Medulla oblongata (tissue), 1 donor: ENCODE measurements at regions not wholly inside any gene's neighbourhood (a gene's known extent, or its start where the extent isn't known, plus 50 kb on each side); places are given as distances from the start of the nearest gene placed in this dataset.
"Not testable (repeated sequence)": the region's sequence is repeated elsewhere in the genome, so short reads cannot be mapped to it uniquely, and the experiment has no call there.

Experiments used
- DNase-seq: peaks from one replicate; pipeline ENCODE4 v3.0.0-alpha.2; 2015; ENCODE audit errors: extremely low spot score

DNA sequence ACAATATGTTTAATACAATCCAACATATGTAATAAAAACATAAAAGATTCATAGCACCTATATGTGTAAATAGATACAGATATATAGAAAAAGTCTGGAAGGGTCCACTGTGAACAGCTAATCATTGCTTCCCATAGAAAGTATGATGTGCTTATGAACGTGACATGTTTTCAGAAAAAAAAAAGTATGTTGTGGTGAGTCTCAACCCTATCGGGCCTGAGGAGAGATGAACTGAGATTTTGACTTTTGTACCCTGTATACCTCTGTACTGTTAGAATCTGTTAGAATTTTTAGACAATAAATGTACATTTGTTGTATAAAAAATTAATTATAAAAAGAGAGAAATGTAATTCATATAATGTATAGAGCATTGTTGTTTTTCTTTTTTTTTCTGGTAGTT lies 56.3 kb upstream of the DHRS4 start:
- not testable (repeated sequence) for DNase-seq

DNA sequence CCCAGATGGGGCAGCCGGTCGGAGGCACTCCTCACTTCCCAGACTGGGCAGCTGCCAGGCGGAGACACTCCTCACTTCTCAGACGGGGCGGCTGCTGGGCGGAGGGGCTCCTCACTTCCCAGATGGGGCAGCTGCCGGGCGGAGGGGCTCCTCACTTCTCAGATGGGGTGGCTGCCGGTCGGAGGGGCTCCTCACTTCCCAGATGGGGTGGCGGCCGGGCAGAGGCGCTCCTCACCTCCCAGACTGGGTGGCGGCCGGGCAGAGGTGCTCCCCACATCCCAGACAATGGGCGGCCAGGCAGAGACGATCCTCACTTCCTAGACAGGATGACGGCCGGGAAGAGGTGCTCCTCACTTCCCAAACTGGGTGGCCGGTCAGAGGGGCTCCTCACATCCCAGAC lies 55.2 kb upstream of the DHRS4 start:
- not testable (repeated sequence) for DNase-seq

DNA sequence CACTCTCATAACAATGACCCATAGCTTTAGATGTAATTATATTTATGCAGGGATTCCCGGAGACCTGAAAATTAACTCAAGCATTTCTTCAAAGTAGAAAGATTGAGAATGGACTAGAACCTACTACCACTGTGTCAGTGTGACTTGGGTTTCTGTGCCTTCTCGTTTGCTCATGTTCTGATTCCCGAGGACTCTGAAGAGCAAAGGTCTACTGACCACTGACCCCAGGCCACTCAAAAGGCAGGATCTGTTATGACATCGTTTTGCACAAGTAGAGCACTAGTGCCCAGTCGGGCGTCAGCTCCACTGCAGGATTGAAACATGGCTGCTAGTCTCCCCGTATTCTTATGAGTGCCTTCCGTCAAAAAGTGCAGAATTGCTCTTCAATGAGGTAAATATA lies 53.8 kb upstream of the DHRS4 start:
- DNase-seq, result no peak

DNA sequence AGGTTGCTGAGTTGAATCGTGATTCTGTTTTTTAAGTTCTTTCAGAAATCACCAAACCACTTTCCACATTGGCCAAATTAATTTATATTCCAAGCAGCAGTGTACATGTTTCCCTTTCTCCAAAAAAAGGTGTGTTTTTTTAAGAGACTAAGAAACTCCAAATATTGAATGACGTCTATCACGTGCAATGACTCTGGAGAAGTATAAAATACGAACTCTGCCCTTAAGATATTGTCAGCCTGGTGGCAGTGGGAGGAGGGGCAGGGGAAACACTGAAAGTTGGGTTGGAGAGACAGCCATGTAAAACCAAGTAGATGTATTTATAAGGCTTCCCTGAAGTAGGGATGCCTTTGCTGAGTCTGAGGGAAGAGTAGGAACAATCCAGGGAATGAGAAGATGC lies 50.1 kb upstream of the DHRS4 start:
- DNase-seq, result no peak
